ENCODE measurements at regions not wholly inside any gene's neighbourhood (a gene's known extent, or its start where the extent isn't known, plus 50 kb on each side); places are given as distances from the start of the nearest gene placed in this dataset.
"Not testable (repeated sequence)": the region's sequence is repeated elsewhere in the genome, so short reads cannot be mapped to it uniquely, and the experiment has no call there.

DNA sequence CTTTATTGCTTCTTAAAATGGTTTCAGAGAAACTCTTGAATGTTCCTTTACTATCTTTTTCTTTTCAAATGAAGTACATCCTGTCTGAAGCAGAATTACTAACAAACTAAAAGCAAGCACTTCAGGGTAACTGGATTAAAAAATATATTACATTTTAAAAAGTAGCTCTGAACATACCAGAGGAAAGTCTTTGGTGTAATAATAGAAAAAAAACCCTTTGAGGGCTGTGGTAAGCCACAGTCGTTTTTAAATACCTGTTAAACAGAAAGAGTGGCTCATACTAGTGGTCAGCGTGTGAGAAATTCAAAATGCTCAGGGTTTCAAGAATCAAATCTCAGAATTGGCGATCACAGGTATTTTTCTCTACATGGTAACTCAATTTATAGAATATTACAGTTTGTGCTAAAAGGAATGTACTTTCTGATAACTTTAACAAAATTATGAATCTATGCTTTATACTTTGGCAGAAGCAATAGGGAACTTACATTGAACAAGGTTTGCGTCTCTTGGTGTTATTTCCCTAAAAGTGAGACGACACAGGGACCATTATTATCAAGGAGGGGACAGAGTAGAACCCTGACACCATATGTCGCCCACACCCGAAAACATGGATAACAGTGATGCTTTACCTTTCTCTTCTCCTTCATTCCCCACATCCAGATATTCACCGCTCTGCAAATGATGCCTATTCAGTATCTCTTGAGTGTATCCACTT is 97.0 kb upstream of the DPH5 start:
- DNase-seq (ENCODE audit: low spot score): no peak

- no peak for DNase-seq (ENCODE audit: low spot score)
Measured at GRCh38 chr1:101121975-101122374, 96.4 kb upstream of the DPH5 start.

DNA sequence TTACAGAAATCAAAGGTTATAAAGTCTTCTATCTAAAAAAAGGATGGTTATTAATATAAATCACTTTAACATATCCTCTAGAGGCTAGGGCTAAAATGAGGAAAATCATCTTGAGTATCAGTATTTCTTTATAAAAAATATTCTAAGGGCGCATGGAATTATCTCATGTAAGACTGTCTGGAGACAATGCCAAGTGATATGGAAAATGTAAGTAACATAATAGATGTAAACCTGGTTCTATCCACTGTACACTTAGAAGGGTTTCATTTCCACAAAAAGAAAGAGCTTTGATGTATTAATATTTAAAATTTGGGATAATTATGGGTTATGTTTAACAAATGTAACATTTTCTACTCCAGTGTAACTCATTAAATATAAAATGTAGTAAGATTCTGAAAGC is 95.9 kb upstream of the DPH5 start:
- no peak for DNase-seq (ENCODE audit: low spot score)

- DNase-seq (ENCODE audit: low spot score): no peak
Measured at GRCh38 chr1:101120868-101121267, 95.3 kb upstream of the DPH5 start.

DNA sequence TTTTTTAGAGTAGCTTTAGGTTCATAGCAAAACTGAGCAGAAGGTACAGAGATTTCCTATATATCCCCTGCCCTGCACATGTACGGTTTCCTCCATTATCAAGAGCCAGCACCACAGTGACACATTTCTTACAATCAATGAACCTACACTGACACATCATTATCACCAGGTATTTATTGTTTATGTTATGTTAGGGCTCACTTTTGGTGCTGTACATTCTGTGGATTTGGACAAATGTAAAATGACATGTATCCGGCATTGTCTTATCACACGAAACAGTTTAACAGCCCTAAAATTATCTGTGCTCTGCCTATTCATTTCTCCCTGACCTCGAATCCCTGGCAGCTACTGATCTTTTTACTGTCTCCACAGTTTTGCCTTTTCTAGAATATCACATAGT is 93.7 kb upstream of the DPH5 start:
- DNase-seq (ENCODE audit: low spot score): no peak

GRCh38 chr1:101116006-101116405 is 90.4 kb upstream of the DPH5 start:
- DNase-seq (ENCODE audit: low spot score): no peak

- DNase-seq (ENCODE audit: low spot score): peak; percentile 23
Measured at GRCh38 chr1:101115112-101115511, 89.5 kb upstream of the DPH5 start.

DNA sequence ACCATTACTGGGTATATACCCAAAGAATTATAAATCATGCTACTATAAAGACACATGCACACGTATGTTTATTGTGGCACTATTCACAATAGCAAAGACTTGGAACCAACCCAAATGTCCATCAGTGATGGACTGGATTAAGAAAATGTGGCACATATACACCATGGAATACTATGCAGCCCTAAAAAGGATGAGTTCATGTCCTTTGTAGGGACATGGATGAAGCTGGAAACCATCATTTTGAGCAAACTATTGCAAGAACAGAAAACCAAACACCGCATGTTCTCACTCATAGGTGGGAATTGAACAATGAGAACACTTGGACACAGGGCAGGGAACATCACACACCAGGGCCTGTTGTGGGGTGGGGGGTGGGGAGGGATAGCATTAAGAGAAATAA is 88.5 kb upstream of the DPH5 start:
- not testable (repeated sequence) for DNase-seq (ENCODE audit: low spot score)

GRCh38 chr1:101112051-101112780 is 86.6 kb upstream of the DPH5 start:
- no peak for DNase-seq (ENCODE audit: low spot score)

DNA sequence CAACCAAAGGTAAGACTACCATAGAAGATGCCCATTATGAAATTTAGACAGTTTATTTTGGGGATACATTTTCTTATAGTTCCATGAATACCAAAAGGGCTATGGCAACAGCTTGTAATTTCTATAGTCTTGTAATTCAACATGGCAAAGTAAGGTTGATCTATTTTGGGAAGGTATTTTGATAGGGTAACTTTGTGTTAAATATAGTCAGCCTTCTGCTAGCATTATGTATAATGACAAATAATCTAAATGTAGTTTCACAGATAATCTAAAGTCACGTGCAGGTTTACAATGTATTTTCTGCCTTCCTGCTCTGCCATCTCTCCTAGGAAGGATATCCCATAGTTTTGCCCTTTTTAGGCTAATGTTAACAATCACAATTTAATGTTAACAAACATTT is 85.9 kb upstream of the DPH5 start:
- no peak for DNase-seq (ENCODE audit: low spot score)

DNA sequence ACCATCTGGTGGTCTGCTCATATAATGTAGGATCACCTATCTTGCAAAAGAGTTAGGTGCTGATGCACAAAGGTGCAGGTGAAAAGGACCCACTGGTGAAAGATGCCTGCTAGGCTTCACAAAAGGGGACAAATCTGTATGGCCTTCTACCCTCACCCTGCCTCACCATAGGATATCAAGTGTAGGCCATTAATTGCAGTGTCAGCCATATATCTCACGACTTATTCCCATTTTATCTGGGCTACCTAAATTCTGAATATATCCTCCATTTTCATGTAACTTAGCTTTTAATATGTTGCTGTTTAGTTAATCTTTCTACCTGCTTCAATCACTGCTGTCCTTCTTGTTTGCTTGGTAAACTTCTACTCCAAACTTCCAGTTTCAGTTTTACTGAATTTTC is 84.2 kb upstream of the DPH5 start:
- DNase-seq (ENCODE audit: low spot score): no peak

GRCh38 chr1:101108111-101108500 is 82.5 kb upstream of the DPH5 start:
- no peak for DNase-seq (ENCODE audit: low spot score)

DNA sequence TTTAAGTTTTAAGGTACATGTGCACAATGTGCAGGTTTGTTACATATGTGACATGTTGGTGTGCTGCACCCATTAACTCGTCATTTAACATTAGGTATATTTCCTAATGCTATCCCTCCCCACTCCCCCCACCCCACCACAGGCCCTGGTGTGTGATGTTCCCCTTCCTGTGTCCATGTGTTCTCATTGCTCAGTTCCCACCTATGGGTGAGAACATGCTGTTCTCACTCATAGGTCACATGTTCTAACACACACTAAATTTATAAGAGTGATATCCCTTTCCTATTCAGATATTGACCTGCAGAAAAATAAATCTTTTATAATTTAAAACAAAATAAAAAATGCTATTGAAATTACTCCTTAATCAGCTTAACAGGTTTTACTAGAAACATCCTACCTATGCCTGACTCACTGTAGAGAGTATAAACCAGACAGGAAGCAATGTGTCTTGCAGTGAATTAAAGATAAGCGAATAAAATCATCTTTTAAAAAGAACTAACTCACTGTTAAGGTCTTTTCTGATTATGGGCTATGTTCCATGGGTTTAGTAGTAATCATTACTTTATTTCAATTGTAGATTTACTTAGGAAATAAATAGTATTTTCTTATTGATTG is 82.0 kb upstream of the DPH5 start:
- DNase-seq (ENCODE audit: low spot score): no peak

GRCh38 chr1:101105877-101106276 is 80.3 kb upstream of the DPH5 start:
- peak; percentile 60 for DNase-seq (ENCODE audit: low spot score)

DNA sequence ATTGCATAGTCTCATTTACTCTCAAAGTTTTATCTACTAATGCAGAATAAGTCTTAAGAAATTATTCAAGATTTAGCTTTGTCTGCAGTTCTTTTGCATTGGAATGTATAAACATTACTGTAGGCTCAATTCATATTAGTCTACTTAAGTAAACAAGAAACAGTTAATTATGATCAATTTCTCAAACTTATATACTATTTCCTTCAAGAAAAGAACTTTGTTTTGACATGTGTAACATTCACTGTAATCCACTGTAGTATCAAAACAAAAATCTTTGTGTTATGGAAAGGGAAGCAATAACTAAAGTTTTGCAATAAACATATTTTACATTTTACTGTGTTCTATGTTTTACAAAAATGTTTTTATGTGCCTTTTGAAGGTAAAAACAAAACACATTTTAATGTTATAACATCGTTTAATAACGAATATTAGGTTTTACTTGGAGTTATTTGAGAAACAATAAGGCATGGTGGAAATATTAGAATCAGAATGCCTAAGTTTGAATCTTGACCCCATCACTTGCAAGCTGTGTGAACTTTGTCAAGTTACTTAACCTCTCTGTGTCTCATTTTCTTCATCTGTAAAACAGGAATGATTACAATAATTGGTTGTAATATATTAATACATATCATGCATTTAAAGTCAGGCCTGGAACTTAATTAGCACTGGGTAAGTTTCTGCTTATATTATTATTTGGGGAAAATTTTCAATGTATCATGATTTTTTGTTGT is 77.0 kb upstream of the DPH5 start:
- no peak for DNase-seq (ENCODE audit: low spot score)

DNA sequence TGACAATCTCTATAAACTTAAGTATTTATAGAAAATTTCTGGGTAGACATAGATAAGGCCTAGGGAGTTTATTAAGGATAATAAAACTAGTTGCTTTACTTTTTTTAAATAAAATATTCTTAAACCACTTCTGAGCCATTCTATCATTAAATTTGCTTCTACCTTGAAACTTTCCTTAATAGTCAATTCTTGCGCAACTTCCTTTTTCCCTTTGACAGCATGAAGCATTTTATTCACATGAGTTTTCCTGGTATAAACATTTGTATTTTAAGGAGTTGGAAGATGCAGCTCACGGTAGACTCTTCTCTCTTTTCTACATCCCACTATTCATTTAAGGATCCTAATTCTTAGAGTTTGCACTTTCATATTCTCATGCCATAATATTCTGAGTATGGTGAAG is 75.8 kb upstream of the DPH5 start:
- no peak for DNase-seq (ENCODE audit: low spot score)

GRCh38 chr1:101100674-101101073 is 75.1 kb upstream of the DPH5 start:
- no peak for DNase-seq (ENCODE audit: low spot score)

- DNase-seq (ENCODE audit: low spot score): no peak
Measured at GRCh38 chr1:101098907-101099306, 73.3 kb upstream of the DPH5 start.

DNA sequence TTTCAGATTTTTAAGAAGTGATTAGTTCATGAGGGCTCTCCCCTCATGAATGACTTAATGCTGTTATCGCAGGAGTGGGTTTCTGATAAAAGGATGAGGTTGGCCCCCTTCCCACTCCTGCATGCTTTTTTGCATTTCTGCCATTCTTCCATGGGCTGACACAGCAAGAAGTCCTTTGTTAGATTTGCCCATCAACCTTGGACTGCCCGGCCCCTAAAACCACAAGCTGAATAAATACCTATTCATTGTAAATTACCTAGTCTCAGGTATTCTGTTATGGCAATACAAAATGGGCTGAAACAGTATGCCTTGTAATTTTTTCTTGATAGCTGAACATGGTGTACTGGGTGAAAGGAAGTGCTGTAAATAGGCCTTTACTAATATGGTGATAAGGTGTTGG is 72.7 kb upstream of the DPH5 start:
- DNase-seq (ENCODE audit: low spot score): no peak

- no peak for DNase-seq (ENCODE audit: low spot score)
Measured at GRCh38 chr1:101089613-101090338, 64.2 kb upstream of the DPH5 start.

- no peak for DNase-seq (ENCODE audit: low spot score)
Measured at GRCh38 chr1:101088431-101088830, 62.8 kb upstream of the DPH5 start.

GRCh38 chr1:101086783-101087182 is 61.2 kb upstream of the DPH5 start:
- no peak for DNase-seq (ENCODE audit: low spot score)

Data from GM03348 (cell line).